GM18519 (cell line): ENCODE measurements at regions not wholly inside any gene's neighbourhood (a gene's known extent, or its start where the extent isn't known, plus 50 kb on each side); places are given as distances from the start of the nearest gene placed in this dataset.

ENCODE experiments used
- ATAC-seq: cut with Tn5 transposase; IDR thresholded peaks from one replicate; pipeline ENCODE4 v1.9.1; 2021; ENCODE audit warnings: mild to moderate bottlenecking, moderate library complexity; ENCODE audit not compliant: unreplicated experiment, low FRiP score

DNA sequence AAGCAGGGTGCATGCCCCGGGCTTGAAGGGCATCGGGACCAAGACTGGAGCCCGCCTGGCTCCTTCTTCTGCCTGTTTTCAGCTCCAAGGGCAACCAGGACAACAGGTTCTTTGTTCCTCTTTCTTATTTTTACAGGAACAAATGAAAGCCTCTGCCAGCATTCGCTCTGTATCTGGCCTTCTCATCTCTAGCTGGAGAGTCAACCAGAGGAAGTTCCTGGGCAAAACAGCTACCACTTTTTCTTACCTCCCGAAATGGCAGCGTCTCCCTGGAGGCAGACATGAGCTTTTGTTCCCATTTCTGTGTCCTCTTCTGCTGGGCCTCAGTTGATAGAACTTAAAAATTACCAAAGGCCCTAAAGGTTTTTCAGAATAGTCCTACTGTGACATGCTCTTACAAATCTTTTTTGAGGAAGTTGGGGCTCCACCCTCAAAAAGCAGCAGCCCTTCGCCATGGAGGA is 74.1 kb upstream of the NAA20 start:
- no peak for ATAC-seq

DNA sequence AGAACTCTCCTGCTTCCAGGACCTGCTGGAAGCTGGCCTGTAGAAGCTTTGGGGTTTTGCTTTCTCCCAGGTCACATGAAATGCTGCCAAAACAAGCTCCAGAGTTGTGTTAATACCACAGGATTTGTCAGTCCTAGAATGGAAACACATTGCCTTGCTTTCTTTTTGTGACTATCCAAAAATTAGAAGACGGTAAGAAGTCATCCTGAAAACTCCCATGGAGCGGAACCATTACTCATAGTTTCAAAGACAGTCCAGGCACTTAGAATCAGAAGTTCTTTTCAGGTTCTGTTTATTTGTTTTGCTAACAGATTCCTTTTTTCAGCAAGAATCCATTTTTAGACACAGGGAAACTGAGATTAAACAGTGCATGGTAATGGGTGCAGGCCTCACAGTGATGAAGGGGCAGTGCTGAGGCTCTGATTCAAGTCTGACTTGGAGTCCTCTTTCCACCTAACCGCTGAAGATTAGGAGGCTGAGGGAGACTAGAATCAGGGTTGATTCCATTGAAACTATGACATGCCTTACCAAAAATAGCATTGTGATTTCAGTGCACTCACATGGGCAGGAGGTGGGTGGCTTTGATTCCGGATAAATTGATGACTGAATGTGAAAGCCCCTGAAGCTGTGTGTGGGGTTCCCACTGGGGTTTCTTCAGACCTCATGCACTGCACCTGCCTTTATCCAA is 72.2 kb upstream of the NAA20 start:
- no peak for ATAC-seq

DNA sequence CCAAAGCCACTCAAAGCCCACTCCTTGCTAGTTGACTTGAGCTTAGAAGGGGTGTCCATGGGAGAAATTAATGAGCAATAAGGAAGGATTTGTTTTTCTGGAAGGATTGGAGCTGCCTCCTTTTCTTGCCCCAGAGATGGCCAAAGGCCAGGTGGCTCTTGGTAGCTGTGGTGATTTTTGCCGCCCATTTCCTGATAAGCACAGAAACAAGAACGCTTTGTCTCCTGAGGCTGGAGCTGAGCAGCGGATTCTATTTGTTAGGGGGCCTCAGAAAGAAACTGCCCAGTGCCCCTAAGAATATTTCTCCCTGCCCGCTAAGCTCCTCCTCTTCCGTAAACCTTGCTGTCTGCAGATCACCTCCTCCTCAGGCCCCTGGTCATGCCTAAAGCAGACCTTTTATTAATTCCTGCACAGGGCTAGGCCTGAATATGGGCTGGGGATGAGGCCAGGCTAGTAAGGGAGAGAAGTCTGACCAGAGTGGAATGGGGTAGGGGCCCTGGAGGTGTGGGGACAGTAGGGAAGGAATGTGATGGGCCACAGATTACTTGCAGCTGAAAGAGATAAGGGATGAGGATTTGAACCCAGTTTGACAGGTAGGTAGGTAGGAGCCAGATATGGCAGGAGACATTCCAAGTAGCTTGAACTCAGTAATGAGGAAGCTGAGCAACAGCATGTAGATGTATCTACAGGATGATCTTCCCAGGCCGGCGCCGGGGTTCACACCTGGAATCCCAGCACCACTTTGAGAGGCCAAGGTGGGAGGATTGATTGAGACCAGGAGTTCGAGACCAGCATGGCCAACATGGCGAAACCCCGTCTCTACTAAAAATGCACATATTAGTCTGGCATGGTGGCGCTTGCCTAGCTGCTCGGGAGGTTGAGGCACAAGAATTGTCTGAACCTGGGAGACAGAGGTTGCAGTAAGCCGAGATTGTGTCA is 71.2 kb upstream of the NAA20 start:
- no peak for ATAC-seq

DNA sequence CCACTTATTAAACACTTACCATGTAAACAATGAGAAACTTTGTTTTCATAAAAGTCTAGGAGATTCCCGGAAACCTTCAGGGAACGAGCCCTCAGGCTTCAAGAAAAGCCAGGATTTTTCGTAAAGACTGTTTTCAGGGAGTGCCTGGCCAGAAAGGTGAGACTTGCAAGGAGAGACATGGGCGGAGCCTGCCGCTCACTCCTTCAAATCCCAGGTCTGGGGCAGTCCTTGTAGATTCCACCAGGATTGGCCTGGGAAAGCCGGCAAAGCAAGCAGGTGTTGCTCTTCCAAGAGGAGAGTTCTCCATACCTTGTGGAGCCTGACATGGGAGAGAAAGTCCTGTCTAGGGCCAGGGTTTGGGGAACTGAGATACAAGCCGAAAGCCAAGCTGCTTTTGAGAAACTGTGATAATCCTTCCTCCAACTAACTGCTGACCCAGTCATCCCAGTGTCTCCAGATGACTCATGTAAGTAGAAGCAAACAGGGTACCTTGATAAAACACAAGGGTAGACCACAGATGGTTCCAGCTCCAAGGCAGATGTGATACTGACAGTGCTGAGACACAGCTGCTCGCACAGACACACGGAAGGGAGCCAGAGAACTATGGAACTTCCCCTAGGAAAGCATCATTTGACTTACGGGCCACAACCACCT is 69.4 kb upstream of the NAA20 start:
- ATAC-seq = peak; percentile 83

DNA sequence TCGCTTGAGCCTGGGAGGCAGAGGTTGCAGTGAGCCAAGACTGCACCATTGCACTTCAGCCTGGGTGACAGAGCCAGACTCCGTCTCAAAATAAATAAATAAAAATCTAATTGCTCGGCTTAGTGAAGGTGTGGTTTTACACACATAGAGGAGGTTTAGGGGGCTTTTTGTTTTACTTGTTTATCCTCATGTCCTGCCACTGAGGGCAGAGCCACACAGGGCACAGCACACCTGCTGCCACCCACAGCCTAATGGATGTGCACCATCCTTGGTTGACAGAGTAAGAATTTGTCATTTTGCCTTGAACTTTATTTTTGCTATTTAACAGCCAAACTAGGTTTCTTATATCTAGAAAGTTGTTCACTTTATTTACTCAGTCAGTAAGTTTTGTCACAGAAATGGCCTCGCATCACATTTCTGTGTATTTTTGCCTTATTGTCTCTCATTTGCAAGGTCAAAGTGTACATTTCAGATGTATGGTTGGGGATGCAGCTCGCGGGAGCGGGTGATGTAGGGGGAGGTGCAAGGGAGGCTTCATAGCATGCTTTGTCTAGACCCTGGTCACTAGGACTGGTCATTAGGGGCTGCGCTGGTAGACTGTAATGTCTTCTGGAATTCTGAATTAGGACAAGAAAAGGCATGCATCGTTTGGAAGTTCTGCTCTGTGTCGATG is 67.8 kb upstream of the NAA20 start:
- ATAC-seq = no peak

DNA sequence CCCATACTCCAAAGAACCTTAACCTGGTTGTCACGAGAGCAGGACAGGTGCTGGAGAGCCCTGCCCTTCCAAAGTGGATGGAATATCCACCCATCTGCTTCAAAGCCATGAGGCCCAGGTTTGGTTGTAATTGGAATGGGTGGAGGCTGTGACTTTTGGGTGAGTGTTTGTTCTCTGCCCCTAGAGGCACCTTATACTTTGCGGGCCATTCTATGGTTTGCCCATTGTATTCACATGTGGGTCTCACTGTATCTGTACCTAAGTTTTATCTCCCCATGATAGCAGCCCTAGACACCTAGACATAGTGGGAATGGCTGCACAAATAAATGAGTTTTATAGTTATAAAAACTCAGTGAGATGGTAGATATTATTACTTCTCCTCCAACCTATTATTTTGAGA is 67.1 kb upstream of the NAA20 start:
- ATAC-seq = no peak

DNA sequence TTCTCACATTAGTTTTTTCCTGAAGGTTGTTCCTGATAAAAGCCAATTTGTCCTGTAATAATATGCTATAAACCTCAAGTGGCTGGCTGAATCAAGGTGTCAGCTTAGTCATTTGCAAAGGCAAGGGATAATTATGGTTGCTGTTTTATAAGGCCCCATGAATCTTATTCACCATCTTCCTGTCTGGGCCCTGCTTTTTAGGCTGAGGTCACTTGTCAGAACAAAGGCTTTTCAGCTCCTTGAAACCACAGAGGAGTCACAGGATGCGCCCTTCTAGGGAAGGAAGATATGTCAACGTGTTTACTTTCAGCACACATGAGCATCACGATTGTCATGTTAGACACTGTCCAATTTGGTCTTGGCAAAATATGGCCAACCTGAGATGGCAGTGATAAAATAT is 64.8 kb upstream of the NAA20 start:
- ATAC-seq = no peak

DNA sequence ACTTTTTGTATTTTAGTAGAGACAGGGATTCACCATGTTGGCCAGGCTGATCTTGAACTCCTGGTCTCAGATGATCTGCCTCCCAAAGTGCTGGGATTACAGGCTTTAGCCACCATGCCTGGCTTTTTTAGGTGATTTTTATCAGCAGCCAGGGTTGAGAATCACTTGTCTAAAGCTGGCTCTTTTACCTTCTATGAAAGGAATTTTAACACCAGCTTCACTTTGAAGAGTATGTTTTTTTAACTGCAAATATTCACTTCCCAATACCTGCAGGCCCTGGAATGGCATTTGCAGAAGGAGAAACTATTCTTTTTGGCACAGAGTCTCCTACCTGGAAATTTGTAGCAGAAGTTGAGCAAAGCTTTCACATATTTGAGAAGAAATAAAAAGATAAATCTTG is 63.6 kb upstream of the NAA20 start:
- no peak for ATAC-seq

DNA sequence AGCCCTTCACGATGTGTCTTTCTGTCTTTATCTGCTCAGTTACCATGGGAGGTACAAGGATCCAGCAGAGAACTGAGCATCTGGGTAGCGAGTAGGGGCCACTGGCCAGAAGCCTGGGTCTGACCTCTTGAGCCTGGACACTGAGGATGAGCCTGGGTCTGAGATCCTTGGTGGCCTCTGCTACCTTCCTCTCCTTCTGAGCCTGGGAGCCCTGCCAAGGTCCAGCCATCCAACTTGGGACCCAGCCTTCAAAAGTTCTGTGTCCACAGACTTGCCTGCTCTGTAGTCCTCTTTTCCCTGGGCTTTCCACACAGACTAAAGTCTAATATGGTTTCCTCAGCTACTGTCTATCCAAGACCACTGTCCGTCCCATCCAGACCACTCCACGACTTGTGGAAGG is 60.2 kb upstream of the NAA20 start:
- no peak for ATAC-seq

DNA sequence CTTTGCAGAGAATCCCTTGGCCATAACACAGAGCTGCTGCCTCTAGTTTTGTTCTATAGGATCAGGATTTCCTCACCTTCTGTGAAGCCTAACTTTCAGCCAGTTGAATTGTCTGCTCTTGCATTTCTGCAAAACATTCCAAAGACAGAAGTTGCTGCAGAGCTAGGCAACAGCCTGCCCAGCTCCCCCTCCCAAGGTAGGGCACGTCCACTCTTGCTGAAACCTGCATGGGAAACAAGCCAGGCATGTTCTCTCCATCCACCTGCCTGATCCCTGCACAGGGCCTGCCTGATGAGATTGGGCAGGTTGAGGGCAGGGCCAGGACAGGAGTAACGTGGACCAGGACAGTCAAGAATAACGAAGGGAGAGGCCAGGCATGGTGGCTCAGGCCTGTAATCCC is 58.9 kb upstream of the NAA20 start:
- ATAC-seq = no peak

DNA sequence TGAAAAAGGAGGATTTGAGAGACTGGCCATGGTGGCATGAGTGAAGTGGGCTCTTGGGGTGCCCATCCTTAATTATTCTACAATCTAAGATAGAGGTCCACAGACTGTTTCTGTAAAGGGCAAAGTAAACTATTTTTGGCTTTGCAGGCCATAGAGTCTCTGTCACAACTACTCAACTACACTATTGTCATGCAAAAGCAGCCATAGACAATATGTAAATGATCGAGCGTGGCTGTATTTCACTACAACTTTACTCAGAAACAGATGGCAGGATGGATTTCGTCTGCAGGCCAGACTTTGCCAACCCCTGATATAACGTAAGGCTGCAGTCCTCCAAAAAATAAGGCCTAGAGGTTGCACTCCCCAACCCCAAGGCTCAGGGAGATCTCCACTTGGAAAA is 58.2 kb upstream of the NAA20 start:
- ATAC-seq = no peak

DNA sequence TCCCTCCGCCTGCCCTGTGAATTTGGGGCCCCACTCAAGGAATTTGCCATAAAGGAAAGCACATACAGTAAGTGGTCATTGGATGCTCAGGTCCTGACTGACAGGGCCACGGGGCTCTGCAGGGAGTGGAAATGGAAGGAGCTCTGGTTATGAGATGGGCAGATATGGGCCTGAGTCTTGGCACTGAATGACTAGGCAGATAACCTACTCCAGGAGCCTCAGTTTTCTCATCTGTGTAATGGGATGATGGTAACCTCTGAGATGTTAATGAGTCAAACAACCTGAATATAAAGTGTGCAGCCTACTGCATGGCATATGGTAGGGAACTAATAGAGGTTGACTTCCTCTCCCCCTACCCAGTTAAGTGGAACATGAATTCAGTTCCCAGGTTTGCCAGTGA is 56.4 kb upstream of the NAA20 start:
- ATAC-seq = no peak

DNA sequence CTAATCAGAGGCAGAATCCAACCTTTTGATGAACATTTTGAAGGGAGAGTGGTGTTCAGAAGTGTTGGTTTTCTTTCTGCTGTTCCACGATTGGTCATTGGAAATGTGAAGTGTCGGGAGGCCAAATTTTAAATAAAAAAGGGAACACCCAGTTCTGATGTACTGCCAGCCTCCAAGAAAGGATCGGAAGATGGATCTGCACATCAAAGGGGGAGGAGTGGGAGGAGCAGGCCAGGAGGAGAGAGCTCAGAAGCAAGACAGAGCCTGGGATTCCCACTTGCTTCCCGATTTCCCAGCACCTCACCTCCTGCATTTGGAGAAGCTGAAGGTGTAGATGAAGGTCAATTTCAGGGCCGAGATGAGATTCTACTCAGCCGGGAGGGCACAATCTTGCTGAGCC is 55.9 kb upstream of the NAA20 start:
- no peak for ATAC-seq

DNA sequence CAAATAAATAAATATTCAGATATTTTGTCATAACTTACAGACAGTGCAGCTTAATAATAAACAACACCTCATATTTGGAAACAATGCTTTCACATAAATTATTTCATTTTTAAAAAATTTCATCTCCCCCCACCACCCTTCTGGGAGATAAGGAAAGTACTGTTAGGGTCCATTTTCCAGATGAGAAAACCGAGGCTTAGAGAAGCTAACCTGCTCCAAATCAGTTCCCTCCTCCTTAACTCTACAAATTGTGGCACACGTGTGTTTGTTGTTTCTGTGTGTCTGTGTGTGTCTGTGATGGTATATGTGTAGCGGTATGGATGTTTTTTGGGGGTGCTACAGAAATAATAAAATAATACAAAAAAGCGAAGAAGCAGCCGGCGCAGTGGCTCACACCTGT is 54.2 kb upstream of the NAA20 start:
- ATAC-seq = no peak

DNA sequence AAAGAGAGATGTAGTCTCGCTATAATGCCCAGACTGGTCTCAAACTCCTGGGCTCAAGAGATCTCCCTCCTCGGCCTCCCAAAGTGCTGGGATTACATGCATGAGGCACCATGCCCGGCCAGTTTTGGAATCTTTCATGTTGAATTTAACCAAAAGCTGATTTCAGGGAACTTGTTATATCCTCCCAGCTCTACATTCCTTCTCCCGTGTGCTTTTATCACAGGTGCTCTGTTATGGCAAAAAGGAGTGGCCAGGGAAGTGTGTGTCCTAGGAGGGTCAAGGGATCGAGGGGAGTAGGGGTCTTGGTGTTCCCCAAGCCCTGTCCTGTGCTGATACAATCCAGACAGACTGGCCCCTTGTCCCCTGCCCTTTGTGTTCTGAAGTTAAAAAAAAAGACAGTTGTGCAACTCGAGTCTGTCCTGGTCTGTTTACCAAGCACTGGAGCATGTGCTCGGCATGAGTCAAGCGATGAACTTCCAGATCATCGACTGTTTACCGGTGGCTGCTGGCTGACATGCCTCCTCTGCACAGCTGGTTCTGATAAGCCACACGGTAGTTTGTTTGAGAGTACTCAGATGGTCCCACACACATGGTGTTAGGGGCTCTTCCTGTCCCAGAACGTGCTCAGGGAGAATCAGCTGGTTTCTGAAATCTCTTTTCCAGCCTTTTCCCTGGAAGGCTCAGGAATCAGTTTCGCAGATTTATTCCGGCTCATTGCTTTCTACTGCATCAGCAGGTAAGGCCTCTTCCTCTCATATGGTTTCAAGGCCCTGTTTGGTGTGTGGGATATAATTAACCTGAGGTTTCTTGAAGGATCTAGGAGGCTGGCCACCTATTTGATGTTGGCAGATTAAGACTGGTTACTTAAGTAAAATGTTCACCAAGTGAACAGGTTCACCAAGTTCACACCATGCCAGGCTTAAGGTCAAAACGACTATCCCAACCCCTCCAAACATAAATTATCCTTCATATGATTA is 52.6 kb upstream of the NAA20 start:
- ATAC-seq = no peak

DNA sequence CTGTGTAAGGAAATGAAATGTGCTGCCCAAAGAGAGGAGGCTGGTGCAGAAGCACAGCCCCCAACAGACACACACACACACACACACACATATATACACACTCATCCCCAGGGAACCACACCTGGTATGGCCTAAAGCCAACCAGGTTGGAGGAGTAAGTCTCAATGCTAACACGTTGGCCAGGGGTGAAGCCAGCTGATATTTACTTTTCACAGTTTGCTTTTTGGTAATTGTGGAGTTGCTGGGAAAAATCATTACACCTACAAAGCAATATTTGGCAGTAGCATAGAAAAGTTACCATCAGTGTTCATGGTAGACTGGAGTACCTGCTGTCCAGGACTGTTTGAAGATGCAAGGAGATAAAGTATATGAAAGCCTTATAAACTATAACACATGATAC is 50.3 kb upstream of the NAA20 start:
- ATAC-seq = no peak
